Liver (tissue), 2 donors: ENCODE measurements at regions not wholly inside any gene's neighbourhood (a gene's known extent, or its start where the extent isn't known, plus 50 kb on each side); places are given as distances from the start of the nearest gene placed in this dataset.

Experiments used
- CTCF ChIP-seq: fragments of 150-350 bp; IDR thresholded peaks from 2 replicates; pipeline ENCODE4 v1.5.1; 2017; ENCODE audit warnings: improper control_type of control experiment, low read depth, low read length; ENCODE audit not compliant: missing input control
- YY1 ChIP-seq: IDR thresholded peaks from 2 replicates; pipeline ENCODE4 v1.6.1; 2016; ENCODE audit warnings: antibody characterized with exemption, mild to moderate bottlenecking
- donor health status: healthy.

GRCh38 chr12:124080649-124081048 is 107.6 kb downstream of the ZNF664 start:
- TF ChIP-seq CTCF (no peak), YY1 (no peak)
